Transverse colon (tissue), 4 donors: ENCODE measurements at regions not wholly inside any gene's neighbourhood (a gene's known extent, or its start where the extent isn't known, plus 50 kb on each side); places are given as distances from the start of the nearest gene placed in this dataset.

Source experiments
- DNase-seq: peaks from one replicate; pipeline ENCODE4 v3.0.0-alpha.2; 2019
- H3K27ac ChIP-seq, 4 donors: fragments of 200-600 bp; sonication (generic); 2 replicates each; pipeline ENCODE4 v1.5.1; 2016 to 2018; ENCODE audit warnings: inconsistent platforms in 4 of 4
- H3K27me3 ChIP-seq: fragments of 200-600 bp; sonication (generic); 2 replicates; pipeline ENCODE4 v1.5.1; 2017; ENCODE audit warnings: inconsistent platforms
- H3K36me3 ChIP-seq, 4 donors: fragments of 200-600 bp; sonication (generic); 2 replicates each; pipeline ENCODE4 v1.5.1; 2017 to 2019; ENCODE audit warnings: inconsistent platforms in 4 of 4
- H3K4me1 ChIP-seq, 4 donors: fragments of 200-600 bp; sonication (generic); 2 replicates each; pipeline ENCODE4 v1.5.1; 2017 to 2020; ENCODE audit warnings: inconsistent platforms in 4 of 4
- H3K4me3 ChIP-seq, 4 donors: fragments of 200-600 bp; sonication (generic); 1 replicate in 1 of 4; 2 replicates in 3 of 4; pipeline versions ENCODE4 v1.5.1 to v1.6.1; 2017 to 2019; ENCODE audit warnings: inconsistent platforms in 4 of 4
- H3K9me3 ChIP-seq, 2 donors: fragments of 200-600 bp; sonication (generic); 2 replicates each; pipeline ENCODE4 v1.5.1; 2017 to 2019; ENCODE audit warnings: inconsistent platforms in 2 of 2
- EP300 ChIP-seq: sonication (generic); formaldehyde crosslinking; IDR thresholded peaks from one replicate; pipeline ENCODE4 v1.6.1; 2017; ENCODE audit warnings: antibody characterized with exemption, low read depth
- POLR2A ChIP-seq: fragments of 450-650 bp; IDR thresholded peaks from one replicate; pipeline ENCODE4 v1.6.1; 2016; ENCODE audit warnings: antibody characterized with exemption, mild to moderate bottlenecking, moderate library complexity
- POLR2AphosphoS5 ChIP-seq, 3 donors: sonication (generic); formaldehyde crosslinking; IDR thresholded peaks; one replicate each; pipeline ENCODE4 v1.6.1; 2016; ENCODE audit warnings: antibody characterized with exemption in 3 of 3
- WGBS, 2 donors: methylation state at CpG; one replicate each; pipeline ENCODE4 v1.1.5; 2018; ENCODE audit warnings: low coverage in 1 of 2; 5-methylcytosine and 5-hydroxymethylcytosine counted together
- in situ Hi-C, 4 donors: fragments of 200-750 bp; cut with MboI; loops; one replicate each; pipeline versions ENCODE4 v1.15.0 to v1.15.1; 2017; ENCODE audit warnings: low sequenced_read_pairs in 3 of 4, low pct_ligation_motif_present in 1 of 4, low pct_unique_long_range_greater_than_20kb in 1 of 4
- intact Hi-C: fragments of 100-400 bp; cut with DNase I; formaldehyde crosslinking; loops from one replicate; pipeline ENCODE4 v1.15.1; 2023; ENCODE audit warnings: low total_unique reads
- TF ChIP-seq, protein P1 (sequence below), 5 experiments: fragments of 200-600 bp in 3 of 5; fragments of 450-650 bp in 2 of 5; sonication (generic) in 3 of 5; IDR thresholded peaks; 1 replicate in 2 of 5; 2 replicates in 3 of 5; pipeline ENCODE4 v1.5.1; 2016 to 2017; ENCODE audit warnings: antibody characterized with exemption in 5 of 5, inconsistent platforms in 3 of 5, mild to moderate bottlenecking in 2 of 5, moderate library complexity in 1 of 5

GRCh38 chr1:163406772-163407171, 85.0 kb downstream of the NUF2 start:
- Histone ChIP-seq H3K27me3 (no peaks in the 10 kb centered on the region), H3K36me3 (no peaks in the 10 kb centered on the region), H3K27ac (peak overlapping the region in 1 of 4 donors; percentile 21), H3K4me3 (no peak overlapping the region), H3K9me3 (no peaks in the 10 kb centered on the region), H3K4me1 (peaks cover 0 to 9% (median 7%) of the 10 kb centered on the region in 4 donors)
- WGBS, 2 donors = 66% methylated on average over 7 of the region's 7 CpGs; no CpG with 5 or more reads in 1 of the 2 donors
- in situ Hi-C loops (loop anchor here in 1 of 4 donors (25.0 kb wide), 1 partner anchor 1656 kb away; no protein-coding TSS in a partner anchor), intact Hi-C loops (no loop called here)
- TF ChIP-seq POLR2A = no peak
- TF ChIP-seq, protein P1, sequence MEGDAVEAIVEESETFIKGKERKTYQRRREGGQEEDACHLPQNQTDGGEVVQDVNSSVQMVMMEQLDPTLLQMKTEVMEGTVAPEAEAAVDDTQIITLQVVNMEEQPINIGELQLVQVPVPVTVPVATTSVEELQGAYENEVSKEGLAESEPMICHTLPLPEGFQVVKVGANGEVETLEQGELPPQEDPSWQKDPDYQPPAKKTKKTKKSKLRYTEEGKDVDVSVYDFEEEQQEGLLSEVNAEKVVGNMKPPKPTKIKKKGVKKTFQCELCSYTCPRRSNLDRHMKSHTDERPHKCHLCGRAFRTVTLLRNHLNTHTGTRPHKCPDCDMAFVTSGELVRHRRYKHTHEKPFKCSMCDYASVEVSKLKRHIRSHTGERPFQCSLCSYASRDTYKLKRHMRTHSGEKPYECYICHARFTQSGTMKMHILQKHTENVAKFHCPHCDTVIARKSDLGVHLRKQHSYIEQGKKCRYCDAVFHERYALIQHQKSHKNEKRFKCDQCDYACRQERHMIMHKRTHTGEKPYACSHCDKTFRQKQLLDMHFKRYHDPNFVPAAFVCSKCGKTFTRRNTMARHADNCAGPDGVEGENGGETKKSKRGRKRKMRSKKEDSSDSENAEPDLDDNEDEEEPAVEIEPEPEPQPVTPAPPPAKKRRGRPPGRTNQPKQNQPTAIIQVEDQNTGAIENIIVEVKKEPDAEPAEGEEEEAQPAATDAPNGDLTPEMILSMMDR (IDR thresholded peaks at IDR 0.05) = no peak
- TF ChIP-seq POLR2AphosphoS5 (IDR thresholded peaks at IDR 0.05) = no peak
- TF ChIP-seq EP300 = no peak
- DNase-seq = no peak

- DNase-seq = no peak
- Histone ChIP-seq H3K27me3 (no peaks in the 10 kb centered on the region), H3K27ac (no peak overlapping the region), H3K9me3 (no peaks in the 10 kb centered on the region), H3K36me3 (no peaks in the 10 kb centered on the region), H3K4me3 (no peak overlapping the region), H3K4me1 (peaks cover 0 to 9% (median 7%) of the 10 kb centered on the region in 4 donors)
- intact Hi-C loops = no loop called here
- TF ChIP-seq EP300 (no peak), POLR2A (no peak), POLR2AphosphoS5 (IDR thresholded peaks at IDR 0.05) (no peak)
- TF ChIP-seq, protein P1 (IDR thresholded peaks at IDR 0.05) = no peak
- in situ Hi-C loops = loop anchor here in 1 of 4 donors (25.0 kb wide), 1 partner anchor 1654 kb away; no protein-coding TSS in a partner anchor
- 89 to 96% methylated on average over 15 to 24 of the region's 24 CpGs for WGBS, 2 donors
These were observed 86.5 kb downstream of the NUF2 start for GRCh38 chr1:163408262-163408661.

GRCh38 chr1:163410073-163410999, 88.6 kb downstream of the NUF2 start:
- H3K27me3 ChIP-seq = no peaks in the 10 kb centered on the region

GRCh38 chr1:163412221-163412620, 90.5 kb downstream of the NUF2 start:
- Histone ChIP-seq H3K4me3 (no peak overlapping the region), H3K9me3 (no peaks in the 10 kb centered on the region), H3K27ac (no peak overlapping the region), H3K4me1 (peaks cover 0 to 2% (median under 1%) of the 10 kb centered on the region in 4 donors), H3K27me3 (no peaks in the 10 kb centered on the region), H3K36me3 (no peaks in the 10 kb centered on the region)
- TF ChIP-seq, protein P1 (IDR thresholded peaks at IDR 0.05) = no peak
- TF ChIP-seq POLR2AphosphoS5 (IDR thresholded peaks at IDR 0.05) (no peak), POLR2A (no peak), EP300 (no peak)
- 84% methylated on average over 1 of the region's 1 CpG; no CpG with 5 or more reads in 1 of the 2 donors for WGBS, 2 donors
- in situ Hi-C loops (loop anchor here in 1 of 4 donors (25.0 kb wide), 1 partner anchor 1650 kb away; no protein-coding TSS in a partner anchor), intact Hi-C loops (no loop called here)
- no peak for DNase-seq

More at GRCh38 chr1:163410073-163410999, 88.6 kb downstream of the NUF2 start:
- 4 to 25% methylated on average over 4 to 10 of the region's 10 CpGs for WGBS, 2 donors
- no peak overlapping the region for H3K27ac ChIP-seq
- no peak overlapping the region for H3K4me3 ChIP-seq
- intact Hi-C loops (no loop called here), in situ Hi-C loops (loop anchor here in 1 of 4 donors (25.0 kb wide), 1 partner anchor 1652 kb away; no protein-coding TSS in a partner anchor)
- no peak for TF ChIP-seq EP300
- TF ChIP-seq, protein P1 (IDR thresholded peaks at IDR 0.05) = peak; percentile 65 to 81 (median 72)
- peak; percentile 49 for DNase-seq
- H3K36me3 ChIP-seq = no peaks in the 10 kb centered on the region
- peaks cover 0 to 9% (median 7%) of the 10 kb centered on the region in 4 donors for H3K4me1 ChIP-seq
- H3K9me3 ChIP-seq = no peaks in the 10 kb centered on the region
